ENCODE measurements at regions not wholly inside any gene's neighbourhood (a gene's known extent, or its start where the extent isn't known, plus 50 kb on each side); places are given as distances from the start of the nearest gene placed in this dataset.

DNA sequence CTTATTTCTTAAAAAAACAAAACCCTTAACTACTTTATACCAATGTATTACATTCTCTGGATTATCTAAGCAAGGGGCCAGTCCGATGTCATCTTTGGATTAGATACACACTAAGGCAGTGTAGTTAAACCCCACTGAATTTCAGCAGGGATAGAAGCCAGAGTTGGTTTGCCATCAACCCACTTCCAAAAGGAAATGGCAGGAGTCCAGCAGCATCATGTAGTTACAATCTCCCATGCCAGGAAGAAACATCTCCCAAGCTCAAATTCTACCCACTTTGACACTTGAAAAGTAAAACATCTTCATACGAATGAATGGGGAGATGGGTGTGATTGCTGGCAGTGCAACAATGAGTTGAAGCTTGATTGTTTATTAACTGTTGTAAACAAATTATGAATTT lies 203.5 kb upstream of the PLXNC1 start:
- H3K4me3 ChIP-seq, result no peak overlapping the region
- no peak overlapping the region for H3K27ac ChIP-seq

DNA sequence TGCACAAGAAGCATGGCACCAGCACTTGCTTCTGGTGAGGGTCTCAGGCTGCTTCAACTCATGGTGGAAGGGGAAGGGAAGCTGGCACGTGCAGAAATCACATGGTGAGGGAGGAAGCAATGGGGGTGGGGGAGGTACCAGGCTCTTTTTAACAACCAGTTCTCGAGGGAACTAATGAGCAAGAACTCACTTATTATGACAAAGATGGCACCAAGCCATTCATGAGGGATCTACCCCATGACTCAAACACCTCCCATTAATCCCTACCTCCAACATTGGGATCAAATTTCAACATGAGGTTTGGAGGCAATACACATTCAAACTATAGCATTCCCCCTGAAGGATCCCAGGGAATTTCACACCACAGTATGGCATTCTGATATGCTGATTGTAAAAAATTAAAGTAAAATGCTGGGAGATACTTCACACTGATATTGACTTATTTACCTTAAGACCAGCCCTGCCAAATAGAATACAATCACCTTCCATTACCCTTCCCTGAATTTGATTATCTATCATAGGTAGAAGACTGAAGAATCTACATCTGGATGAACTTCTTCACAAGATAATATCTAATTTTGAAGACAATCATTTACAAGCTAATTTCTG lies 201.7 kb upstream of the PLXNC1 start:
- Histone ChIP-seq H3K27ac (no peak overlapping the region), H3K4me3 (no peak overlapping the region)

DNA sequence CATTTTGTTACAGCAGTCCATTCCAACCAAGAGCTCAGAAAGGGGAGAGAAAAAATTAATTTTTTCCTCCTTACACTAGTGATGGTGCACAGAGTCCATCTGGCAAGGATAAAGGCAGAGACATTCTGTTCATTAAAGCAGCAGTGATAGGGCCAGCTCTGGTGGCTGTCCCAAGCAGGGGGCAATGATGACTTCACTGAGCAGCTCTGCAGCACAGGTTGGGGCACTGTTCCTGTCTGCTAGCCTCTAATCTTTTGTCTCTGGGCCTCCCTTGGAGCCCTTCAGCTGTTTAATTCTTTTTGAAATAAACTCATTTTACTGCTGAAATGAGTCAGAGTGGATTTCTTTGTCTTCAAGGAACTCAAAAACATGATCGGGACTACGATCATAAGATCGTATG lies 200.9 kb upstream of the PLXNC1 start:
- H3K4me3 ChIP-seq, result no peak overlapping the region
- H3K27ac ChIP-seq, result no peak overlapping the region

- Histone ChIP-seq H3K4me3 (no peak overlapping the region), H3K27ac (peak overlapping the region in 1 of 21 experiments; percentile 28)
Observed at GRCh38 chr12:93950311-93950710, 198.1 kb upstream of the PLXNC1 start.

- no peak overlapping the region for H3K4me3 ChIP-seq
- peak overlapping the region in 4 of 21 experiments; percentile 34 to 77 (median 52) for H3K27ac ChIP-seq
Observed at GRCh38 chr12:93954166-93955112, 193.9 kb upstream of the PLXNC1 start.

DNA sequence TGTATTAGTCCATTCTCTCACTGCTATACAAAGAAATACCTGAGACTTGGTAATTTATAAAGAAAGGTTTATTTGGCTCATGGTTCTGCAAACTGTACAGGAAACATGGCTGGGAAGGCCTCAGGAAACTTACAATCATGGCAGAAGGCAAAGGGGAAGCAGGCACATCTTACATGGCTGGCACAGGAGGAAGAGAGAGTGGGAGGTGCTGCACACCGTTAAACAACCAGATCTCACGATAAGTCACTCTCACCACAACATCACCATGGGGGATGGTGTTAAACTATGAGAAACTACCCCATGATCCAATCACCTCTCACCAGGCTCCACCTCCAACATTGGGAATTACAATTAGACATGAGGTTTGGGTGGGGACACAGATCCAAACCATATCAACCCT lies 191.8 kb upstream of the PLXNC1 start:
- no peak overlapping the region for H3K4me3 ChIP-seq
- no peak overlapping the region for H3K27ac ChIP-seq

- Histone ChIP-seq H3K27ac (no peak overlapping the region), H3K4me3 (no peak overlapping the region)
Observed at GRCh38 chr12:93957168-93957567, 191.2 kb upstream of the PLXNC1 start.

DNA sequence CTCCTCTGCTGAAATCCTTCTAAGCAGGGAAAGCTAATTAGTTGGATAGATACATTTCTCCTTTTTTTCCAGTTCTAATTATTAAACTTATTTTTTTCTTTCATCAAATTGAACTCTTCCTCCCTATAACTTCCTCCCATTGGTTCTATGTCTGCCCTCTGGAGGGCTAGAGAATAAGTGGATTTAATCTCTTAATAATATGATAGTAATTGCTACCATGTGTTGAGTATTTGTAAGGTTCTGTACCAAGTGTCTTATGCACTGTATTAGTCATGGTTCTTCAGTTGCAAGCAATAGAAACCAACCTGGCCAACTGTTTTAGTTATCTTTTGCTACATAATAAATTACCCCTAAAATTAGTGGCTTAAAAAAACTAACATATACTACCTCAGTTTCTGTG lies 190.5 kb upstream of the PLXNC1 start:
- Histone ChIP-seq H3K27ac (no peak overlapping the region), H3K4me3 (no peak overlapping the region)

DNA sequence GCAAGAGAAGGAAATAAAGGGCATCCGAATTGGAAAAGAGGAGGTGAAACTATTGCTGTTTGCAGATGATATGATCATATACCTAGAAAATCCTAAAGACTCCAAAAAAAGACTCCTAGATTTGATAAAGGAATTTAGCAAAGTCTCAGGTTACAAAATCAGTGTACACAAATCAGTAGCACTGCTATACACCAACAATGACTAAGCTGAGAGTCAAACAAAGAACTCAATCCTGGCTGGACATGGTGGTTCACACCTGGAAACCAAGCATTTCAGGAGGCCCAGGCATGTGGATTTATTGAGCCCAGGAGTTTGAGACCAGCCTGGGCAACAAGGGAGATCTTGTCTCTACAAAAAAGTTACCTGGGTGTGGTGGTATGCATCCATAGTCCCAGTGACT lies 188.7 kb upstream of the PLXNC1 start:
- H3K4me3 ChIP-seq, result no peak overlapping the region
- H3K27ac ChIP-seq, result no peak overlapping the region

- Histone ChIP-seq H3K27ac (no peak overlapping the region), H3K4me3 (no peak overlapping the region)
Observed at GRCh38 chr12:93960521-93960920, 187.9 kb upstream of the PLXNC1 start.

GRCh38 chr12:93962336-93962735 lies 186.0 kb upstream of the PLXNC1 start:
- Histone ChIP-seq H3K4me3 (no peak overlapping the region), H3K27ac (no peak overlapping the region)

GRCh38 chr12:93964936-93965335 lies 183.4 kb upstream of the PLXNC1 start:
- H3K27ac ChIP-seq, result no peak overlapping the region
- H3K4me3 ChIP-seq, result no peak overlapping the region

- Histone ChIP-seq H3K4me3 (no peak overlapping the region), H3K27ac (no peak overlapping the region)
Observed at GRCh38 chr12:93966516-93967133, 181.8 kb upstream of the PLXNC1 start.

GRCh38 chr12:93967454-93967853 lies 180.9 kb upstream of the PLXNC1 start:
- Histone ChIP-seq H3K27ac (no peak overlapping the region), H3K4me3 (no peak overlapping the region)

- Histone ChIP-seq H3K4me3 (no peak overlapping the region), H3K27ac (no peak overlapping the region)
Observed at GRCh38 chr12:93968536-93969285, 179.7 kb upstream of the PLXNC1 start.

- H3K27ac ChIP-seq, result no peak overlapping the region
- no peak overlapping the region for H3K4me3 ChIP-seq
Observed at GRCh38 chr12:93970900-93971688, 177.3 kb upstream of the PLXNC1 start.

GRCh38 chr12:93972411-93973208 lies 175.8 kb upstream of the PLXNC1 start:
- no peak overlapping the region for H3K4me3 ChIP-seq
- H3K27ac ChIP-seq, result no peak overlapping the region

DNA sequence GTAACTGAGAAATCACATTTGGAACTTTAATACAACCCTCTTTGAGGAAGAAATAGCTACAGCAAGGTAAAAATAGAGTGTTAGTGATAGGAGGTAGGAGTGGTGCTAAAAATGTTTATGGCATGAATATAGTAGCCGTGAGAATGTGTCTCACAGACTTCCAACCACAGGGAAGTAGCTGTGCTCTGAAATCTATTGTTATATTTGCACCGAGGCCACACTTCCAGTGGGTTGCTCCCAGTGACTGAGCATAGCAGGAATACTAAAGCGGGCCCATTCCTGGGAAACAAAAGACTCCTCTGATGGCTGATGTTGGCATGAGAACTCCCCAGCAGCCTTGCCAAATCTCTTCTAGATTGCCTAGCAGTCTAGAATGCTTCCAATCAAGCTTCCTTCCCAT lies 174.1 kb upstream of the PLXNC1 start:
- no peak overlapping the region for H3K4me3 ChIP-seq
- H3K27ac ChIP-seq, result no peak overlapping the region

GRCh38 chr12:93976024-93976423 lies 172.4 kb upstream of the PLXNC1 start:
- Histone ChIP-seq H3K4me3 (no peak overlapping the region), H3K27ac (no peak overlapping the region)

Data from skin epidermis (tissue), 12 donors.